ENCODE measurements at regions not wholly inside any gene's neighbourhood (a gene's known extent, or its start where the extent isn't known, plus 50 kb on each side); places are given as distances from the start of the nearest gene placed in this dataset.

DNA sequence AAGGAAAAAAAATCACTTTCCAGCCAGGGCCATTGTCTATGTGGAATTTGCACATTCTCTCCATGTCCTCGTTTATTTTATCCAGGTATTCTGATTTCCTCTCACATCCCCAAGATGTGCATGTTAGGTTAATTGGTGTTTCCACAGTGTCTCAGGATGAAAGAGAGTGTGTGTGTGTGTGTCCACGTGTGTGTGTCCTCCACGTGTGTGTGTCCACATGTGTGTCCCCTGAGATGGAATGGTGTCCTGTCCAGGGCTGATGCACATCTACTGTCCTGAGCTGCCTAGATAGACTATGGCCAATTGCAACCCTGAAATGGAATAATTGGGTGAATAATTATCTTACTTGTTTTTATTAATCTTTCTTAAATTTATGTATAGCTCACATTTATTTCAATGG is 2436.5 kb downstream of the PCDH9 start:
- Histone ChIP-seq H3K9ac (ENCODE audit: low read length) (no peak overlapping the region), H3K4me3 (ENCODE audit: insufficient read depth, low read depth, low read length) (no peak overlapping the region), H3K4me1 (ENCODE audit: insufficient read depth, low read length) (no peaks in the 10 kb centered on the region), H3K79me2 (ENCODE audit: insufficient read depth, low read length) (no peaks in the 10 kb centered on the region), H3K9me3 (ENCODE audit: insufficient read depth, low read depth, low read length) (no peaks in the 10 kb centered on the region), H3K27ac (ENCODE audit: low read depth, low read length) (no peak overlapping the region), H2AFZ (ENCODE audit: low read depth, low read length) (no peak overlapping the region), H3K27me3 (ENCODE audit: insufficient read depth, low read length) (no peaks in the 10 kb centered on the region), H3K36me3 (ENCODE audit: insufficient read depth, low read length) (no peaks in the 10 kb centered on the region), H3K4me2 (ENCODE audit: low read length) (no peak overlapping the region), H4K20me1 (ENCODE audit: insufficient read depth, low read length) (no peaks in the 10 kb centered on the region)
- Mint-ChIP-seq H3K27me3 (ENCODE audit: low read depth, unreplicated experiment) (no peaks in the 10 kb centered on the region), H3K4me1 (ENCODE audit: low read depth, unreplicated experiment) (no peaks in the 10 kb centered on the region), H3K4me3 (ENCODE audit: unreplicated experiment) (no peak overlapping the region), H3K9me3 (ENCODE audit: unreplicated experiment) (no peaks in the 10 kb centered on the region), H3K36me3 (ENCODE audit: low read depth, unreplicated experiment) (no peaks in the 10 kb centered on the region), H3K27ac (ENCODE audit: unreplicated experiment) (no peak overlapping the region)
- FAIRE-seq: no peak
- no peak for TF ChIP-seq EZH2 (IDR thresholded peaks at IDR 0.05; ENCODE audit: insufficient read depth, low read length)
- TF ChIP-seq, protein P1, sequence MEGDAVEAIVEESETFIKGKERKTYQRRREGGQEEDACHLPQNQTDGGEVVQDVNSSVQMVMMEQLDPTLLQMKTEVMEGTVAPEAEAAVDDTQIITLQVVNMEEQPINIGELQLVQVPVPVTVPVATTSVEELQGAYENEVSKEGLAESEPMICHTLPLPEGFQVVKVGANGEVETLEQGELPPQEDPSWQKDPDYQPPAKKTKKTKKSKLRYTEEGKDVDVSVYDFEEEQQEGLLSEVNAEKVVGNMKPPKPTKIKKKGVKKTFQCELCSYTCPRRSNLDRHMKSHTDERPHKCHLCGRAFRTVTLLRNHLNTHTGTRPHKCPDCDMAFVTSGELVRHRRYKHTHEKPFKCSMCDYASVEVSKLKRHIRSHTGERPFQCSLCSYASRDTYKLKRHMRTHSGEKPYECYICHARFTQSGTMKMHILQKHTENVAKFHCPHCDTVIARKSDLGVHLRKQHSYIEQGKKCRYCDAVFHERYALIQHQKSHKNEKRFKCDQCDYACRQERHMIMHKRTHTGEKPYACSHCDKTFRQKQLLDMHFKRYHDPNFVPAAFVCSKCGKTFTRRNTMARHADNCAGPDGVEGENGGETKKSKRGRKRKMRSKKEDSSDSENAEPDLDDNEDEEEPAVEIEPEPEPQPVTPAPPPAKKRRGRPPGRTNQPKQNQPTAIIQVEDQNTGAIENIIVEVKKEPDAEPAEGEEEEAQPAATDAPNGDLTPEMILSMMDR (IDR thresholded peaks at IDR 0.05; ENCODE audit: insufficient read depth, low read depth, low read length): no peak
- DNase-seq (ENCODE audit: low read depth): no peak

DNA sequence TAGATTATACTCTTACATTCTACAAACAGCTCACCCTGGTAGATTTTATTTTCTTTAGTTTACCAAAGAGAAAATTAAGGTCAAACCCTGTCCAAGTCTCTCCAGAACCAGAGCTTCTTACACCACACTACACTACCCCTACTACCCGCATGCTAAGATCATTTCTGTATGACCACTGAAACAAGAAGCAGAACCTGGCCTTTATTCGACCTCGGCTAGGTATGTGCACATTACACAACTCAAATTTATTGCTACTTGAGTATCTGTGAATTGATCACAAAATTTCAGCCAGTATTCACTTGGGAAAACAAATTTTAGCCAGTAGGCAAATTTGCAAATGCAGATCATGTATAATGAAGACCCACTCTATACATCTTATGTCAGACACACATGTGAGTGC is 2437.0 kb downstream of the PCDH9 start:
- no peak overlapping the region for H3K4me2 ChIP-seq (ENCODE audit: low read length)
- no peaks in the 10 kb centered on the region for H3K4me1 ChIP-seq (ENCODE audit: insufficient read depth, low read length)
- Mint-ChIP-seq H3K9me3 (ENCODE audit: unreplicated experiment) (no peaks in the 10 kb centered on the region), H3K27me3 (ENCODE audit: low read depth, unreplicated experiment) (no peaks in the 10 kb centered on the region), H3K27ac (ENCODE audit: unreplicated experiment) (no peak overlapping the region), H3K36me3 (ENCODE audit: low read depth, unreplicated experiment) (no peaks in the 10 kb centered on the region), H3K4me3 (ENCODE audit: unreplicated experiment) (no peak overlapping the region), H3K4me1 (ENCODE audit: low read depth, unreplicated experiment) (no peaks in the 10 kb centered on the region)
- no peak overlapping the region for H3K27ac ChIP-seq (ENCODE audit: low read depth, low read length)
- no peaks in the 10 kb centered on the region for H3K36me3 ChIP-seq (ENCODE audit: insufficient read depth, low read length)
- H3K27me3 ChIP-seq (ENCODE audit: insufficient read depth, low read length): no peaks in the 10 kb centered on the region
- no peaks in the 10 kb centered on the region for H3K9me3 ChIP-seq (ENCODE audit: insufficient read depth, low read depth, low read length)
- no peak for DNase-seq (ENCODE audit: low read depth)
- H3K9ac ChIP-seq (ENCODE audit: low read length): no peak overlapping the region
- TF ChIP-seq, protein P1 (IDR thresholded peaks at IDR 0.05; ENCODE audit: insufficient read depth, low read depth, low read length): no peak
- no peak for TF ChIP-seq EZH2 (IDR thresholded peaks at IDR 0.05; ENCODE audit: insufficient read depth, low read length)
- H3K4me3 ChIP-seq (ENCODE audit: insufficient read depth, low read depth, low read length): no peak overlapping the region
- no peak for FAIRE-seq
- no peaks in the 10 kb centered on the region for H4K20me1 ChIP-seq (ENCODE audit: insufficient read depth, low read length)
- no peaks in the 10 kb centered on the region for H3K79me2 ChIP-seq (ENCODE audit: insufficient read depth, low read length)
- H2AFZ ChIP-seq (ENCODE audit: low read depth, low read length): no peak overlapping the region

DNA sequence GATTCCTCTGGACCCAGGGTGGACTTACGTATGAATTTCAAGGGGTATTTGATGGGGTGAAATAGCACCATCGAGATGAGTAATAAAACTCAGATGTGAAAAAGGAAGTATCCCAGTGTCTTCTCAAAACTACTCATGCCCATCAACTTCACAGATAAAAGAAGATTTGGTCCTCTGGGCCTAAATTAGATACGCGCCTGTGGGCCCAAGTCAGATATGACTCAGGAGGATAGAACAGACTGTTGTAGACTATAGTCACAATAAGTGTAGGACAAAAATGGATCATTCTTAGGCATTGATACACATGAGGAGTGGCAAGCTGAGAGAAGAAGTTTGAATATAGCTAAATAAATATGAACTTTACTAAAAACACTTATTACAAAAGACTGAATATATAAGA is 2438.8 kb downstream of the PCDH9 start:
- no peak for TF ChIP-seq EZH2 (IDR thresholded peaks at IDR 0.05; ENCODE audit: insufficient read depth, low read length)
- TF ChIP-seq, protein P1 (IDR thresholded peaks at IDR 0.05; ENCODE audit: insufficient read depth, low read depth, low read length): no peak
- Histone ChIP-seq H3K27ac (ENCODE audit: low read depth, low read length) (no peak overlapping the region), H3K36me3 (ENCODE audit: insufficient read depth, low read length) (no peaks in the 10 kb centered on the region), H2AFZ (ENCODE audit: low read depth, low read length) (no peak overlapping the region), H3K9ac (ENCODE audit: low read length) (no peak overlapping the region), H3K4me3 (ENCODE audit: insufficient read depth, low read depth, low read length) (no peak overlapping the region), H3K79me2 (ENCODE audit: insufficient read depth, low read length) (no peaks in the 10 kb centered on the region), H3K9me3 (ENCODE audit: insufficient read depth, low read depth, low read length) (no peaks in the 10 kb centered on the region), H3K27me3 (ENCODE audit: insufficient read depth, low read length) (no peaks in the 10 kb centered on the region), H3K4me2 (ENCODE audit: low read length) (no peak overlapping the region), H3K4me1 (ENCODE audit: insufficient read depth, low read length) (no peaks in the 10 kb centered on the region), H4K20me1 (ENCODE audit: insufficient read depth, low read length) (no peaks in the 10 kb centered on the region)
- DNase-seq (ENCODE audit: low read depth) (no peak), FAIRE-seq (no peak)
- H3K4me3 Mint-ChIP-seq (ENCODE audit: unreplicated experiment): no peak overlapping the region
- H3K27ac Mint-ChIP-seq (ENCODE audit: unreplicated experiment): no peak overlapping the region
- H3K27me3 Mint-ChIP-seq (ENCODE audit: low read depth, unreplicated experiment): no peaks in the 10 kb centered on the region
- H3K9me3 Mint-ChIP-seq (ENCODE audit: unreplicated experiment): no peaks in the 10 kb centered on the region
- no peaks in the 10 kb centered on the region for H3K36me3 Mint-ChIP-seq (ENCODE audit: low read depth, unreplicated experiment)
- no peaks in the 10 kb centered on the region for H3K4me1 Mint-ChIP-seq (ENCODE audit: low read depth, unreplicated experiment)

Data from astrocyte (in vitro differentiated cells and primary cell).